ENCODE measurements at regions not wholly inside any gene's neighbourhood (a gene's known extent, or its start where the extent isn't known, plus 50 kb on each side); places are given as distances from the start of the nearest gene placed in this dataset.

GRCh38 chr9:99663856-99664255 is 157.8 kb upstream of the NR4A3 start:
- TF ChIP-seq EGR1 (IDR thresholded peaks at IDR 0.05; ENCODE audit: borderline replicate concordance, low read depth, low read length) (no peak), CTCF (IDR thresholded peaks at IDR 0.05; ENCODE audit: control extremely low read depth in 1 of 3, insufficient read depth in 1 of 3, low read depth in 1 of 3, low read length in 3 of 3) (peak in 1 of 3 experiments; percentile 11; a peak in 1 of 4 replicates), TEAD4 (IDR thresholded peaks at IDR 0.05; ENCODE audit: low read depth, low read length) (no peak), BCL11A (IDR thresholded peaks at IDR 0.05; ENCODE audit: low read depth in 2 of 2, low read length in 2 of 2) (no peak), USF2 (IDR thresholded peaks at IDR 0.05; ENCODE audit: low read length) (no peak), EP300 (IDR thresholded peaks at IDR 0.05; ENCODE audit: borderline replicate concordance in 1 of 2, low read depth in 2 of 2, low read length in 2 of 2) (no peak), SP1 (IDR thresholded peaks at IDR 0.05; ENCODE audit: low read depth, low read length) (no peak), RAD21 (IDR thresholded peaks at IDR 0.05 in 1 of 2, conservative IDR thresholded peaks at IDR 0.05 in 1 of 2; ENCODE audit: low read depth in 2 of 2, low read length in 2 of 2) (no peak), EZH2 (IDR thresholded peaks at IDR 0.05; ENCODE audit: low read depth, low read length, severe bottlenecking) (no peak), POLR2A (IDR thresholded peaks at IDR 0.05; ENCODE audit: control extremely low read depth in 1 of 2, low read depth in 2 of 2, low read length in 2 of 2) (no peak), CBX5 (IDR thresholded peaks at IDR 0.05; ENCODE audit: low read depth, low read length) (no peak)
